Stimulated activated CD4-positive, alpha-beta T cell treated with anti-CD3 and anti-CD28 coated beads, Interleukin-15, amount 100 ng/mL, for 24 hours (primary cell): ENCODE measurements at regions not wholly inside any gene's neighbourhood (a gene's known extent, or its start where the extent isn't known, plus 50 kb on each side); places are given as distances from the start of the nearest gene placed in this dataset.

ENCODE experiments used
- DNase-seq: peaks from one replicate; pipeline ENCODE4 v3.0.0-alpha.2; 2020

- DNase-seq = no peak
These were observed 171.9 kb upstream of the GATA6 start for GRCh38 chr18:21997207-21998143.

- no peak for DNase-seq
These were observed 170.9 kb upstream of the GATA6 start for GRCh38 chr18:21998486-21998885.

GRCh38 chr18:22001912-22002487 lies 167.4 kb upstream of the GATA6 start:
- no peak for DNase-seq

- no peak for DNase-seq
These were observed 164.1 kb upstream of the GATA6 start for GRCh38 chr18:22005191-22005841.

- no peak for DNase-seq
These were observed 162.9 kb upstream of the GATA6 start for GRCh38 chr18:22006458-22006857.

GRCh38 chr18:22009242-22009641 lies 160.1 kb upstream of the GATA6 start:
- DNase-seq = no peak

- DNase-seq = no peak
These were observed 155.4 kb upstream of the GATA6 start for GRCh38 chr18:22013993-22014392.

GRCh38 chr18:22015156-22015555 lies 154.2 kb upstream of the GATA6 start:
- DNase-seq = no peak

GRCh38 chr18:22018366-22018765 lies 151.0 kb upstream of the GATA6 start:
- DNase-seq = no peak

GRCh38 chr18:22019193-22019592 lies 150.2 kb upstream of the GATA6 start:
- no peak for DNase-seq

- DNase-seq = no peak
These were observed 149.1 kb upstream of the GATA6 start for GRCh38 chr18:22020127-22020866.

- no peak for DNase-seq
These were observed 148.5 kb upstream of the GATA6 start for GRCh38 chr18:22020867-22021370.

- no peak for DNase-seq
These were observed 147.7 kb upstream of the GATA6 start for GRCh38 chr18:22021701-22022100.

GRCh38 chr18:22024924-22025323 lies 144.5 kb upstream of the GATA6 start:
- DNase-seq = no peak

- DNase-seq = no peak
These were observed 143.0 kb upstream of the GATA6 start for GRCh38 chr18:22026362-22026761.

GRCh38 chr18:22026889-22027288 lies 142.5 kb upstream of the GATA6 start:
- no peak for DNase-seq

GRCh38 chr18:22031611-22032010 lies 137.8 kb upstream of the GATA6 start:
- DNase-seq = no peak

GRCh38 chr18:22032392-22032961 lies 136.9 kb upstream of the GATA6 start:
- no peak for DNase-seq

GRCh38 chr18:22033085-22033484 lies 136.3 kb upstream of the GATA6 start:
- DNase-seq = no peak

- DNase-seq = no peak
These were observed 135.1 kb upstream of the GATA6 start for GRCh38 chr18:22034276-22034675.

- DNase-seq = no peak
These were observed 128.9 kb upstream of the GATA6 start for GRCh38 chr18:22040533-22040932.

GRCh38 chr18:22043837-22044236 lies 125.6 kb upstream of the GATA6 start:
- no peak for DNase-seq
